ENCODE measurements at regions not wholly inside any gene's neighbourhood (a gene's known extent, or its start where the extent isn't known, plus 50 kb on each side); places are given as distances from the start of the nearest gene placed in this dataset.

DNA sequence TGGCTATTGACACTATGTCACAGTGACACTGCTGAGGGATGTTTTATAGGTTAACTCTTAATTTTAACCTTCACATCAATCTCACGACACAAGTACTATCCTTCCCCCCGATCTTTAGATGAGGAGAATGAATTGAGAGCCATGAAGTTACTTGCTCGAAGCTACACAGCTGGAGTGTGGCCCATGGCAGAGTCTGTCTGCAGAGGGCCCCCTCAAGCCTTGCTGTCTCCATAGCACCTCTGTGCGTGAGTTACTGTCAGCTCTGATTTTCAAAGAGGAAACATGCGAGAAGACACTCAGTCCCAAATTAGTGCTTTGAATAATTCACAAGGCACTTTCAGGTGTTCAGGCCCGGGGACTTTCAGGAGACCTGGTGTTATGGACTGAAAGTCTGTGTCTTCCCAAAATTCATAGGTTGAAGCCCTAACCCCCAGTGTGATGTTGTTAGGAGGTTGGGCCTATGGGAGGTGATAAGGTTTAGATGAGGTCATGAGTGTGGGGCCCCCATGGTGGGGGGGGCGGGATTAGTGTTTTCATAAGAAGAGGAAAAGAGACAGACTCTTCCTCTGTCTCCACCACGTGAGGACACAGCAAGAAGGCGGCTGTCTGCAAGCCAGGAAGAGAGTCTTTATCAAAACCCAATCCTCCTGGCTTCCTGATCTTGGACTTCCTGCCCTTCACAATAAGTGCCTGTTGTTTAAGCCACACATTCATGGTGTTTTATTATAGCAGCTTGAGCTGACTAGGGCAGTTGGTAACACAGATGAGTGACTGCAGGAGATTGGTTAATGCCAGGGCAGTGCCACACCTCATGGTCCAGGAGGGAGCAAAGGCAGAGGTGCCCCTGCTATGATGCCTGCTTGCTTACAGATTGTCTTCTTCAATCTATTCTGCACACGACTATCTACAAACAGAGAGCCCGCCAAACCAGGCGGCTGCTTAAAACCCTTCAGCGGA, 281.8 kb downstream of the HAPSTR1 start:
- TF ChIP-seq EP300 (IDR thresholded peaks at IDR 0.05) (no peak), POLR2AphosphoS5 (IDR thresholded peaks at IDR 0.05) (no peak)
- TF ChIP-seq, protein P1, sequence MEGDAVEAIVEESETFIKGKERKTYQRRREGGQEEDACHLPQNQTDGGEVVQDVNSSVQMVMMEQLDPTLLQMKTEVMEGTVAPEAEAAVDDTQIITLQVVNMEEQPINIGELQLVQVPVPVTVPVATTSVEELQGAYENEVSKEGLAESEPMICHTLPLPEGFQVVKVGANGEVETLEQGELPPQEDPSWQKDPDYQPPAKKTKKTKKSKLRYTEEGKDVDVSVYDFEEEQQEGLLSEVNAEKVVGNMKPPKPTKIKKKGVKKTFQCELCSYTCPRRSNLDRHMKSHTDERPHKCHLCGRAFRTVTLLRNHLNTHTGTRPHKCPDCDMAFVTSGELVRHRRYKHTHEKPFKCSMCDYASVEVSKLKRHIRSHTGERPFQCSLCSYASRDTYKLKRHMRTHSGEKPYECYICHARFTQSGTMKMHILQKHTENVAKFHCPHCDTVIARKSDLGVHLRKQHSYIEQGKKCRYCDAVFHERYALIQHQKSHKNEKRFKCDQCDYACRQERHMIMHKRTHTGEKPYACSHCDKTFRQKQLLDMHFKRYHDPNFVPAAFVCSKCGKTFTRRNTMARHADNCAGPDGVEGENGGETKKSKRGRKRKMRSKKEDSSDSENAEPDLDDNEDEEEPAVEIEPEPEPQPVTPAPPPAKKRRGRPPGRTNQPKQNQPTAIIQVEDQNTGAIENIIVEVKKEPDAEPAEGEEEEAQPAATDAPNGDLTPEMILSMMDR (IDR thresholded peaks at IDR 0.05): no peak

All from sigmoid colon (tissue), 4 donors.